Stimulated activated naive CD8-positive, alpha-beta T cell treated with anti-CD3 and anti-CD28 coated beads, Interleukin-15, Interleukin-2, amounts not matched to agents 100 U/mL and 50 U/mL, for 24 hours (primary cell): ENCODE measurements at regions not wholly inside any gene's neighbourhood (a gene's known extent, or its start where the extent isn't known, plus 50 kb on each side); places are given as distances from the start of the nearest gene placed in this dataset.

Experiments used
- ATAC-seq: fragments of 150-1000 bp; cut with Tn5 transposase; one replicate; pipeline ENCODE4 v1.10.0; 2021
- DNase-seq: peaks from one replicate; pipeline ENCODE4 v3.0.0; 2021

GRCh38 chr13:106712381-106712780, 144.4 kb upstream of the ARGLU1 start:
- no peak for ATAC-seq
- DNase-seq: no peak

- DNase-seq: no peak
- no peak for ATAC-seq
Measured at GRCh38 chr13:106710266-106710665, 142.3 kb upstream of the ARGLU1 start.

- no peak for ATAC-seq
- no peak for DNase-seq
Measured at GRCh38 chr13:106709522-106709921, 141.6 kb upstream of the ARGLU1 start.

GRCh38 chr13:106702505-106702904, 134.6 kb upstream of the ARGLU1 start:
- DNase-seq: no peak
- no peak for ATAC-seq

GRCh38 chr13:106701771-106702341, 133.9 kb upstream of the ARGLU1 start:
- DNase-seq (no peak), ATAC-seq (no peak)

GRCh38 chr13:106700439-106700838, 132.5 kb upstream of the ARGLU1 start:
- DNase-seq (no peak), ATAC-seq (no peak)

- no peak for ATAC-seq
- DNase-seq: no peak
Measured at GRCh38 chr13:106700007-106700406, 132.1 kb upstream of the ARGLU1 start.

GRCh38 chr13:106699311-106699710, 131.4 kb upstream of the ARGLU1 start:
- ATAC-seq (no peak), DNase-seq (no peak)

GRCh38 chr13:106696719-106697118, 128.8 kb upstream of the ARGLU1 start:
- no peak for ATAC-seq
- DNase-seq: no peak

- no peak for ATAC-seq
- no peak for DNase-seq
Measured at GRCh38 chr13:106696140-106696539, 128.2 kb upstream of the ARGLU1 start.

- no peak for ATAC-seq
Measured at GRCh38 chr13:106695139-106695538, 127.2 kb upstream of the ARGLU1 start.

GRCh38 chr13:106691861-106692260, 123.9 kb upstream of the ARGLU1 start:
- ATAC-seq (no peak), DNase-seq (no peak)

More at GRCh38 chr13:106695139-106695538, 127.2 kb upstream of the ARGLU1 start:
- DNase-seq: no peak

GRCh38 chr13:106691341-106691740, 123.4 kb upstream of the ARGLU1 start:
- ATAC-seq (no peak), DNase-seq (no peak)

- ATAC-seq (no peak), DNase-seq (no peak)
Measured at GRCh38 chr13:106690779-106691178, 122.8 kb upstream of the ARGLU1 start.

- DNase-seq (no peak), ATAC-seq (no peak)
Measured at GRCh38 chr13:106689906-106690305, 122.0 kb upstream of the ARGLU1 start.

GRCh38 chr13:106688940-106689339, 121.0 kb upstream of the ARGLU1 start:
- ATAC-seq (no peak), DNase-seq (no peak)

GRCh38 chr13:106686163-106686562, 118.2 kb upstream of the ARGLU1 start:
- DNase-seq: no peak

GRCh38 chr13:106685143-106685542, 117.2 kb upstream of the ARGLU1 start:
- no peak for ATAC-seq
- DNase-seq: no peak

More at GRCh38 chr13:106686163-106686562, 118.2 kb upstream of the ARGLU1 start:
- no peak for ATAC-seq

- ATAC-seq (no peak), DNase-seq (no peak)
Measured at GRCh38 chr13:106683918-106684317, 116.0 kb upstream of the ARGLU1 start.

- ATAC-seq (no peak), DNase-seq (no peak)
Measured at GRCh38 chr13:106683179-106683578, 115.2 kb upstream of the ARGLU1 start.

- no peak for ATAC-seq
- no peak for DNase-seq
Measured at GRCh38 chr13:106681997-106682396, 114.1 kb upstream of the ARGLU1 start.

- no peak for DNase-seq
- no peak for ATAC-seq
Measured at GRCh38 chr13:106681536-106681935, 113.6 kb upstream of the ARGLU1 start.

- ATAC-seq (no peak), DNase-seq (no peak)
Measured at GRCh38 chr13:106680796-106681472, 113.0 kb upstream of the ARGLU1 start.
